IMR-90 (cell line): ENCODE measurements at regions not wholly inside any gene's neighbourhood (a gene's known extent, or its start where the extent isn't known, plus 50 kb on each side); places are given as distances from the start of the nearest gene placed in this dataset.

Experiments used
- CTCF ChIP-seq: conservative IDR thresholded peaks from 2 replicates; pipeline ENCODE4 v1.5.1; 2012; ENCODE audit warnings: mild to moderate bottlenecking, low read depth, low read length, improper control_type of control experiment
- ELK1 ChIP-seq: fragments of 150-350 bp; IDR thresholded peaks from 2 replicates; pipeline ENCODE4 v1.6.1; 2016; ENCODE audit warnings: low read depth, mild to moderate bottlenecking, low read length, moderate library complexity, borderline replicate concordance
- MXI1 ChIP-seq: IDR thresholded peaks from 2 replicates; pipeline ENCODE4 v1.6.1; 2012; ENCODE audit warnings: low read depth, mild to moderate bottlenecking, low read length, moderate library complexity, borderline replicate concordance
- POLR2A ChIP-seq: IDR thresholded peaks from 2 replicates; pipeline ENCODE4 v1.6.1; 2012; ENCODE audit warnings: mild to moderate bottlenecking, low read depth, low read length
- RAD21 ChIP-seq: IDR thresholded peaks from 2 replicates; pipeline ENCODE4 v1.6.1; 2012; ENCODE audit warnings: low read length, improper control_type of control experiment
- RCOR1 ChIP-seq: IDR thresholded peaks from 2 replicates; pipeline ENCODE4 v1.6.1; 2012; ENCODE audit warnings: mild to moderate bottlenecking, low read length, improper control_type of control experiment; ENCODE audit not compliant: insufficient replicate concordance

- TF ChIP-seq POLR2A (no peak), CTCF (no peak), RAD21 (no peak), ELK1 (no peak), RCOR1 (no peak), MXI1 (no peak)
These were observed 114.8 kb upstream of the MAP9 start for GRCh38 chr4:155491336-155492120.
